ENCODE measurements at regions not wholly inside any gene's neighbourhood (a gene's known extent, or its start where the extent isn't known, plus 50 kb on each side); places are given as distances from the start of the nearest gene placed in this dataset.

DNA sequence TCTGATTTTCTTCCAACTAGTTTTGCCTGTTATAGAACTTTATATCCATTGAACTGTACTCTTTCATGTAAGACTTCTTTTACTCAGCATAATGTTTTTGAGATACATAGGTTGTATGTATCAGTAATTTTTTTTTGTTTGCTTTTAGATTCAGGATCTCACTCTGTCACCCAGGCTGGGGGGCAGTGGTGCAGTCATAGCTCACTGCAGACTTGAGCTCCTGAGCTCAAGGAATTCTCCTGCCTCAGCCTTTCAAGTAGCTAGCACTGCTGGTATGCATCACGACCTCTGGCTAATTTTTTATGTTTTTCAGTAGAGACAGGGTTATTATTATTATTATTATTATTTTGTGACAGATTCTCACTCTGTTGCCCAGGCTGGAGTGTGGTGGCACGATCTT, 65.0 kb upstream of the DDHD1 start:
- no peaks in the 10 kb centered on the region for H3K79me1 ChIP-seq (ENCODE audit: low read depth, low read length)
- TF ChIP-seq SIN3A (conservative IDR thresholded peaks at IDR 0.05 in 1 of 2, IDR thresholded peaks at IDR 0.05 in 1 of 2; ENCODE audit: low read depth in 1 of 2, low read length in 2 of 2): no peak
- TF ChIP-seq CTBP2 (IDR thresholded peaks at IDR 0.05; ENCODE audit: borderline replicate concordance, insufficient read depth, insufficient read length, low read length): no peak
- TF ChIP-seq TBP (IDR thresholded peaks at IDR 0.05; ENCODE audit: low read depth, low read length): no peak
- TF ChIP-seq SIRT6 (IDR thresholded peaks at IDR 0.05; ENCODE audit: low read length): no peak
- no peak for TF ChIP-seq ZNF274 (IDR thresholded peaks at IDR 0.05; ENCODE audit: borderline replicate concordance, extremely low read depth, low read length)
- no peak for TF ChIP-seq RNF2 (IDR thresholded peaks at IDR 0.05; ENCODE audit: borderline replicate concordance, low read depth, low read length, missing control alignments, poor library complexity, severe bottlenecking)
- TF ChIP-seq CBX5 (IDR thresholded peaks at IDR 0.05; ENCODE audit: low read depth, low read length): no peak
- no peak for TF ChIP-seq CEBPB (IDR thresholded peaks at IDR 0.05; ENCODE audit: low read depth, low read length)
- no peaks in the 10 kb centered on the region for H3K79me2 ChIP-seq (ENCODE audit: control insufficient read depth in 1 of 2, insufficient read depth in 2 of 2, low read length in 2 of 2)
- DNase-seq (ENCODE audit: low read depth in 1 of 2, low spot score in 2 of 2): no peak
- no peak overlapping the region; the same call in 1 of the 2 replicates for H4K8ac ChIP-seq (ENCODE audit: extremely low read depth, insufficient read depth, low read length)
- no peak overlapping the region for H3K56ac ChIP-seq (replicated peaks; ENCODE audit: insufficient read length, low read depth, low read length)
- no peaks in the 10 kb centered on the region; a peak in 1 of 7 replicates for H3K4me1 ChIP-seq (replicated peaks in 1 of 4; ENCODE audit: control insufficient read depth in 3 of 4, insufficient read depth in 4 of 4, low read length in 3 of 4)
- 0 out of 2 replicates have a peak, but pooled peaks cover 2% of the 10 kb centered on the region for H3K23me2 ChIP-seq (ENCODE audit: low read depth, low read length)
- ChIA-PET POLR2A (ENCODE audit: partially characterized antibody) (interaction anchor here (1.3 to 1.6 kb wide), 3 partner anchors 37 to 77 kb away, joined by 3 to 7 read pairs (median 3); partner anchors contain the start of gene DDHD1), CTCF (ENCODE audit: partially characterized antibody) (interaction anchor here (0.8 to 1.9 kb wide), 11 partner anchors 13 to 255 kb away, joined by 3 to 5 read pairs (median 3); no protein-coding TSS in a partner anchor)
- no peak overlapping the region for H4K91ac ChIP-seq (replicated peaks; ENCODE audit: insufficient read length, low read length)
- no peak overlapping the region for H2BK5ac ChIP-seq (ENCODE audit: low read depth, low read length)
- no peak overlapping the region for H2BK120ac ChIP-seq (replicated peaks; ENCODE audit: low read depth, low read length)
- no peak for FAIRE-seq
- H2BK15ac ChIP-seq (ENCODE audit: low read length): no peak overlapping the region
- no peak overlapping the region for H2BK12ac ChIP-seq (ENCODE audit: low read depth, low read length)
- no peaks in the 10 kb centered on the region for H3K36me3 ChIP-seq (ENCODE audit: control insufficient read depth in 2 of 4, insufficient read depth in 4 of 4, low read length in 3 of 4)
- H3K4ac ChIP-seq (replicated peaks; ENCODE audit: insufficient read length, low read depth, low read length): no peak overlapping the region
- H4K5ac ChIP-seq (ENCODE audit: insufficient read length, low read depth, low read length): no peak overlapping the region
- peak overlapping the region; percentile 56 to 68 for H3K4me2 ChIP-seq (ENCODE audit: insufficient read depth in 1 of 2, low read depth in 2 of 2, low read length in 2 of 2)
- 67% methylated on average over 2 of the region's 2 CpGs; no CpG with 5 or more reads in 1 of the 2 experiments for WGBS, 2 experiments (ENCODE audit: extremely low coverage in 1 of 2, insufficient coverage in 1 of 2, insufficient read length in 1 of 2, insufficient replicate concordance in 2 of 2, low coverage in 1 of 2, low lambda C conversion rate in 2 of 2, missing lambda C conversion rate in 1 of 2)
- H3K23ac ChIP-seq (ENCODE audit: insufficient read length): no peak overlapping the region
- no peak overlapping the region; the same call in 1 of the 2 replicates for H3K18ac ChIP-seq (ENCODE audit: extremely low read depth, low read length)
- 0 out of 2 replicates have a peak overlapping the region, but pooled peaks have one; percentile 78 for H2AFZ ChIP-seq (ENCODE audit: low read length)
- no peaks in the 10 kb centered on the region for H4K20me1 ChIP-seq (replicated peaks in 1 of 2; ENCODE audit: control insufficient read depth in 1 of 2, insufficient read depth in 2 of 2, low read length in 2 of 2)
- no peaks in the 10 kb centered on the region for H3K27me3 ChIP-seq (replicated peaks in 1 of 4; ENCODE audit: control insufficient read depth in 3 of 4, extremely low read depth in 1 of 4, insufficient read depth in 3 of 4, low read length in 3 of 4)
- H3K4me3 ChIP-seq (ENCODE audit: extremely low read depth in 1 of 4, insufficient read depth in 2 of 4, low read depth in 3 of 4, low read length in 4 of 4): peak overlapping the region; percentile 49 to 71 (median 54)
- H2AK5ac ChIP-seq (ENCODE audit: low read depth, low read length): no peak overlapping the region
- no peak overlapping the region for H2BK20ac ChIP-seq (ENCODE audit: low read length)
- peak overlapping the region in 2 of 4 experiments; percentile 38 to 49; a peak in 2 of 7 replicates for H3K9ac ChIP-seq (replicated peaks in 1 of 4; ENCODE audit: extremely low read depth in 1 of 4, low read depth in 3 of 4, low read length in 3 of 4)
- no peak overlapping the region for H3K14ac ChIP-seq (ENCODE audit: insufficient read length)
- H3K27ac ChIP-seq (ENCODE audit: low read depth, low read length): no peak overlapping the region
- no peaks in the 10 kb centered on the region for H3K9me3 ChIP-seq (ENCODE audit: insufficient read depth in 2 of 2, low read depth in 1 of 2, low read length in 1 of 2)

All from H1 (cell line).